HG03354 (cell line): ENCODE measurements at regions not wholly inside any gene's neighbourhood (a gene's known extent, or its start where the extent isn't known, plus 50 kb on each side); places are given as distances from the start of the nearest gene placed in this dataset.
"Not testable (repeated sequence)": the region's sequence is repeated elsewhere in the genome, so short reads cannot be mapped to it uniquely, and the experiment has no call there.

Experiments
- ATAC-seq: cut with Tn5 transposase; IDR thresholded peaks from one replicate; pipeline ENCODE4 v1.9.1; 2021; ENCODE audit warnings: mild to moderate bottlenecking; ENCODE audit not compliant: unreplicated experiment, poor library complexity, severe bottlenecking

GRCh38 chr1:191674626-191675179 is 483.6 kb upstream of the RGS18 start:
- ATAC-seq, result no peak

- ATAC-seq, result no peak
These were observed 482.1 kb upstream of the RGS18 start for GRCh38 chr1:191675856-191676783.

DNA sequence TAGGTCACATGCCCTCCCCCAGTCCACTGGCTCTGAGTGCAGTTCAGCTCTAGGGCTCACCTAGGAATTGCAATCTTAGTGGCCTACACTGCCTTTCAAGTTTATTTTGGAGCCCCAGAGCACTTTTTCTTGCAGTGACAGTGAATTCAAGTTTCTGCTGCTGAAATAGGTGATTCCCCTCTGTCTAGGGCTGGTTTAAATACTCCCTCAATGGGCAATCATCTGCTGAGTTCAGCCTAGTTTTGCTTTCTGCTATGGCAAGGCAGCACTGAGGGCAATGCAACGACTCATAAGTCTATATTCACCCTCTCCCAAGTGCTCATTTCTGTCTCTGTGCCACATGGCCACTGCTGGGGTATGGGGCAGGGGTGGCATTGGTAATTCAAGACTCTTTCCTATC is 472.6 kb upstream of the RGS18 start:
- ATAC-seq, result no peak

GRCh38 chr1:191687721-191688120 is 470.5 kb upstream of the RGS18 start:
- no peak for ATAC-seq

- ATAC-seq, result no peak
These were observed 467.3 kb upstream of the RGS18 start for GRCh38 chr1:191690931-191691330.

DNA sequence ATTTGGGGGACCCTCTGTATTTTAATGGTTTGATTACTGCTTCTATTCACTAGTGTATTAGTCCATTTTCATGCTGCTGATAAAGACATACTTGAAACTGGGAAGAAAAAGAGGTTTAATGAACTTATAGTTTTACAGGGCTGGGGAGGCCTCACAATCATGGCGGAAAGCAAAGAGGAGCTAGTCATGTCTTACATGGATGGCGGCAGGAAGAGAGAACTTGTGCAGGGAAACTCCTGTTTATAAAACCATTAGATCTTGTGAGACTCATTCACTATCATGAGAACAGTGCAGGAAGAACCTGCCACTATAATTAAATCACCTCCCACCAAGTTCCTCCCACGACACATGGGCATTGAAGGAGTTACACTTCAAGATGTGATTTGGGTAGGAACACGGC is 464.5 kb upstream of the RGS18 start:
- ATAC-seq, result no peak

DNA sequence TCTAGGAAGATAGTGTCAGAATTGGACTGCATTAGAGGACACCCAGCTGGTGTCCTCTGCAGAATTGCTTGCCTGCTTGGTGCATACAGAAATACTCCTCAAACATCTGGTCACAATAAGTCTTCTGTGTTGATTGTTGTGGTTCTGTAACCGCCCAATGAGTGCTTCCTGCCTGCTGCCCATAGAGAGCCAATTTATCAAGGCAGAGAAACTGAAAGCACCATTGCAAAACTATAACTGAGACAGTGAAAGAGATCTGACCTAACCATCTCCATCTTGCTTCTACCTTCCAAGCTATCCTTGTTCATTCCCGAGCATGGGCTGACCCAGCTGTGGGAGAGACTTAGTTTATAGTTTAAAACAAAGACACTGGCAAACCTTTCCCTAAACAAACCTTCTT is 462.4 kb upstream of the RGS18 start:
- peak; percentile 83 for ATAC-seq

DNA sequence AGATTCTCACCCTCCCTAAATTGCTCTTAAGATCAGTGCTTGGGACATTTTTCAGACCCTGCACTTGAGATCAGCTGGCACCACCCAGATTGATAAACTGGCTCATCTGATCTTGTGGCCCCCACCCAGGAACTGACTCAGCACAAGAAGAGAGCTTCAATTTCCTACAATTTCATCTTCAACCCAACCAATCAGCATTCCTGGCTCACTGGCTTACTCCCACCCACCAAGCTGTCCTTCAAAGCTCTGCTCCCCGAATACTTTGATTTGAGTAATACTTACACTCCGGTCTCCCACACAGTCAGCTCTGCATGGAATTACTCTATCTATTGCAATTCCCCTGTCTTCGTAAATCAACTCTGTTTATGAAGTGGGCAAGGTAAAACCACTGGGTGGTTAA is 461.9 kb upstream of the RGS18 start:
- no peak for ATAC-seq

- ATAC-seq, result no peak
These were observed 460.7 kb upstream of the RGS18 start for GRCh38 chr1:191697556-191697955.

DNA sequence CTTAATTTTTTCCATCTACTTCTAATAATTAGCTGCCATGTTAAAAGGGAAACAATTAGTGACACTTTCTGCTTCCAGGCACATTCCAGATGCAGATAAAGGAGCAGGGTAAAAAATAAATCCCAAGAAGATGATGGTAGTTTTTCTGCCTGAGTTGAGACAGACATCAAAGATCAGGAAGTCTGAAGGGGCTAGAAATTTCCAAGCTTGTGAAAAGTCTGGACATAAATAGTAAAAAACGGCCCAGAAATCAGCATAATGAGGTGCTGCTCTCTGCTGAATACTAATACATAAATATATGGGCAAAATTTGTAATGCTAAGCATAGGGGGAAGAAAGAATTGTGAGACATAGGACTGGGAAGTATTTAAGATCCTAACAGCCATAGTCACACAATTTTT is 460.0 kb upstream of the RGS18 start:
- no peak for ATAC-seq

DNA sequence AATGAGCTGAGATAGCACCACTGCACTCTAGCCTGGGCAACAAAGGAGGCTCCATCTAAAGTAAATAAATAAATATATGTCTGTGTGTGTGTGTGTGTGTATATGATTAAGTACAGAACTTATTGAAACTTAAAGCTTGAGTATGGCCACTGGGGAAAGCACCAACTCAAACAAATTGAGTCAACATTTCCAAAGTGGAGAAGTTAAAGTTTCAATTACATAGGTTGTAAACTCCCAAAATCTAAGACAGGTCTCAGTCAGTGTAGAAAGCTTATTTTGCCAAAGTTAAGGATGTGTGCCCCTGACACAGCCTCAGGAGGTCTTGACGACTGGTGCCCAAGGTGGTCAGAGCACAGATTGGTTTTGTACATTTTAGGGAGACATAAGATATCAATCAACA is 458.9 kb upstream of the RGS18 start:
- ATAC-seq, result no peak

- no peak for ATAC-seq
These were observed 457.3 kb upstream of the RGS18 start for GRCh38 chr1:191700922-191701321.

GRCh38 chr1:191702124-191702523 is 456.1 kb upstream of the RGS18 start:
- no peak for ATAC-seq

DNA sequence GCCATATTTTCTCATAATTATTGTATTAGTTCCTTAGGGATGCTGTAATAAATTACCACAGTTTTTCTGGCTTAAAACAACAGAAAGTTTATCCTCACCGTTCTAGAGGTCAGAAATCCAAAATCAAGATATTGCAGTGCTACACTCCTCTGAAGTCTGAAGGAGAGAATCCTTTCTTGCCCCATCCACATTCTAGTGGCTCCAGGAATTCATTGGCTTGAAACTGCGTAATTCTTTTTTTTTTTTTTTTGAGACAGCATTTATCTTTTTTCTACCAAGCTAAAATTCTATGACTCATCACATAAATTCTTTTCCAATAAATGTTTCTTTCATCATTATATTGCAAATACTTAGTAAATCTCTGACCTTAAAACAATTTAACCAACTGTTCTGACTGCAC is 451.0 kb upstream of the RGS18 start:
- no peak for ATAC-seq

DNA sequence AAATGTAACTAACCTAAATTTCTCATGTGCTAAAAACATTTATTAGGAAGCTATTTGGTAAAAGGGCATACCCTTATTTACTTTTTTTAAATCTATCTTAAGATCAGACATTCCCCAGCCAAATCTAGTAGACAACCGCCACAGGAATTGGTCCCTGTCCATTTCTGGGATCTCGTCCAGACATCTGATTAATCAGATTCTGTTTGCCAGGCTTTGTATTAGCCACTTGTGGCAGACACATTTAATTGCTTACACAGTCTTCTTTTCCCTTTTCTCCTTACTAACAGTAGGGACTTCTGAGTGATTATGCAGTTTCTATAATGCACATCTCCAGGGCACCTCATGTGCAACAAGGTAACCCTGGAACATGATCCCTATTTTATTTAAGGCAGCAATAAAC is 449.0 kb upstream of the RGS18 start:
- no peak for ATAC-seq

DNA sequence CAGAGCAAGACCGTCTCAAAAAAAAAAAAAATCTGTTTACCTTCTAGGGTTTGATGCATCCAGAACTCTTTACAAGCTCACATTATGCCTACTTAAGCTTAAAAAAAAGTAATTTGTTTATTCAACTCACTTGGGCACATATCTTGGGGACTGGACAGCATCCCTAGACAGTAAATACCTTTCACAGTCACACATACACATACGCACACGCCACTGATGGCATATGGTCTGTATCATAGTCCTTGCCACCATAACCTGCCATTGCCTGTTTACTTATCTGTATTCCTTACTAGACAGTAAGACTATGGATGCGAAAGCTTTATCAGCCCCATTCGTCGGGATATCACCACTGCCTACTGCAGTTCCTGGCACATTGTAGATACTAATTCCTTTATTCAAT is 446.3 kb upstream of the RGS18 start:
- ATAC-seq, result no peak

- no peak for ATAC-seq
These were observed 443.4 kb upstream of the RGS18 start for GRCh38 chr1:191714845-191715244.

- no peak for ATAC-seq
These were observed 428.5 kb upstream of the RGS18 start for GRCh38 chr1:191729742-191730141.

DNA sequence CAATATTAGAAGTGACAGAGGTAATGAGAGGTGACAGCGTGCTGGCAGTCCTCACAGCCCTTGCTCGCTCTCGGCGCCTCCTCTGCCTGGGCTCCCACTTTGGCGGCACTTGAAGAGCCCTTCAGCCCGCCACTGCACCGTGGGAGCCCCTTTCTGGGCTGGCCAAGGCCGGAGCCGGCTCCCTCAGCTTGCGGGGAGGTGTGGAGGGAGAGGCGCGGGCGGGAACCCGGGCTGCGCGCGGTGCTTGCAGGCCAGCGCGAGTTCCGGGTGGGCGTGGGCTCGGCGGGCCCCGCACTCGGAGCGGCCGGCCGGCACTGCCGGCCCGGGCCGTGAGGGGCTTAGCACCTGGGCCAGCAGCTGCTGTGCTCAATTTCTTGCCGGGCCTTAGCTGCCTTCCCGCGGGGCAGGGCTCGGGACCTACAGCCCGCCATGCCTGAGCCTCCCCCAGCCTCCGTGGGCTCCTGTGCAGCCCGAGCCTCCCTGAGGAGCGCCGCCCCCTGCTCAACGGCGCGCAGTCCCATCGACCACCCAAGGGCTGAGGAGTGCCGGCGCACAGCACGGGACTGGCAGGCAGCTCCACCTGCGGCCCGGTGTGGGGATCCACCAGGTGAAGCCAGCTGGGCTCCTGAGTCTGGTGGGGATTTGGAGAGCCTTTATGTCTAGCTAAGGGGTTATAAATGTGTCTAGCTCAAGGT is 426.5 kb upstream of the RGS18 start:
- not testable (repeated sequence) for ATAC-seq

- no peak for ATAC-seq
These were observed 423.9 kb upstream of the RGS18 start for GRCh38 chr1:191734321-191734720.

GRCh38 chr1:191739544-191739943 is 418.7 kb upstream of the RGS18 start:
- no peak for ATAC-seq
